SK-N-SH (cell line): ENCODE measurements at regions not wholly inside any gene's neighbourhood (a gene's known extent, or its start where the extent isn't known, plus 50 kb on each side); places are given as distances from the start of the nearest gene placed in this dataset.
A peak's percentile ranks its signal among the peaks of the same experiment; 100 is the strongest.

Experiments
- CTCF ChIA-PET: fragments of 300-600, 350-600 bp; formaldehyde crosslinking; extraction: SDS; loops from one replicate; lab custom pipeline; 2021; lab: Yijun Ruan, JAX
- POLR2A ChIA-PET: fragments of 350-600 bp; sonication (Branson Sonifier 250); formaldehyde crosslinking; extraction: SDS; loops from one replicate; lab custom pipeline; 2020; ENCODE audit warnings: antibody characterized with exemption, inconsistent platforms; lab: Yijun Ruan, JAX
- DNase-seq: peaks from one replicate; pipeline ENCODE4 v3.0.0; 2012
- H2AFZ ChIP-seq: fragments of 200-600 bp; sonication (generic); 2 replicates; pipeline ENCODE4 v1.8.1; 2016; ENCODE audit warnings: antibody characterized with exemption, mild to moderate bottlenecking, low read depth
- H3F3A ChIP-seq: fragments of 200-600 bp; sonication (generic); replicated peaks from 2 replicates; pipeline ENCODE3; 2016; ENCODE audit warnings: antibody characterized with exemption, mild to moderate bottlenecking; ENCODE audit not compliant: insufficient read depth
- H3K27ac ChIP-seq, 2 experiments: fragments of 200-500 bp in 1 of 2; fragments of 200-600 bp in 1 of 2; sonication (Bioruptor generic) in 1 of 2; sonication (generic), shearing (Covaris generic) in 1 of 2; 2 replicates each; pipeline versions ENCODE4 v1.5.1 to v1.6.1; 2014 to 2016; ENCODE audit warnings: low read depth in 2 of 2, inconsistent platforms in 1 of 2, low read length in 1 of 2, mild to moderate bottlenecking in 1 of 2, mixed read lengths in 1 of 2
- H3K27me3 ChIP-seq: fragments of 200-600 bp; sonication (generic), shearing (Covaris generic); 2 replicates; pipeline ENCODE4 v1.6.1; 2016; ENCODE audit warnings: mixed run types; ENCODE audit not compliant: insufficient read depth
- H3K36me3 ChIP-seq, 2 experiments: fragments of 200-500 bp in 1 of 2; fragments of 200-600 bp in 1 of 2; sonication (Bioruptor generic) in 1 of 2; sonication (generic) in 1 of 2; replicated peaks in 1 of 2; 2 replicates each; pipeline versions ENCODE3 to v1.5.1; 2014 to 2016; ENCODE audit warnings: low read length in 1 of 2, mild to moderate bottlenecking in 1 of 2; ENCODE audit not compliant: insufficient read depth in 2 of 2, control insufficient read depth in 1 of 2
- H3K4me1 ChIP-seq, 2 experiments: fragments of 200-500 bp in 1 of 2; fragments of 200-600 bp in 1 of 2; sonication (Bioruptor generic) in 1 of 2; sonication (generic), shearing (Covaris generic) in 1 of 2; 2 replicates each; pipeline versions ENCODE4 v1.5.1 to v1.6.1; 2014 to 2016; ENCODE audit warnings: low read depth in 1 of 2, low read length in 1 of 2, mixed run types in 1 of 2; ENCODE audit not compliant: insufficient read depth in 2 of 2, control insufficient read depth in 1 of 2
- H3K4me2 ChIP-seq: fragments of 200-600 bp; sonication (generic), shearing (Covaris generic); 2 replicates; pipeline ENCODE4 v1.6.1; 2017; ENCODE audit warnings: mixed run types
- H3K4me3 ChIP-seq, 2 experiments: fragments of 200-500 bp in 1 of 2; fragments of 200-600 bp in 1 of 2; sonication (Bioruptor generic) in 1 of 2; sonication (generic), shearing (Covaris generic) in 1 of 2; 2 replicates each; pipeline versions ENCODE4 v1.5.1 to v1.8.1; 2014 to 2016; ENCODE audit warnings: low read depth in 2 of 2, inconsistent platforms in 1 of 2, low read length in 1 of 2, mild to moderate bottlenecking in 1 of 2, mixed read lengths in 1 of 2, moderate library complexity in 1 of 2
- H3K79me2 ChIP-seq: fragments of 200-600 bp; sonication (generic); 2 replicates; pipeline ENCODE4 v1.8.1; 2017; ENCODE audit warnings: mild to moderate bottlenecking; ENCODE audit not compliant: insufficient read depth
- H3K9ac ChIP-seq: fragments of 200-600 bp; sonication (generic); 2 replicates; pipeline ENCODE4 v1.6.1; 2017; ENCODE audit warnings: mixed run types
- H3K9me2 ChIP-seq: fragments of 200-600 bp; sonication (generic); 2 replicates; pipeline ENCODE4 v1.6.1; 2017; ENCODE audit warnings: mixed run types
- H3K9me3 ChIP-seq: fragments of 200-600 bp; sonication (generic); 2 replicates; pipeline ENCODE4 v1.6.1; 2017; ENCODE audit warnings: mixed run types, mild to moderate bottlenecking, moderate library complexity
- H4K20me1 ChIP-seq: fragments of 200-600 bp; sonication (generic); 2 replicates; pipeline ENCODE4 v1.6.1; 2017; ENCODE audit warnings: mild to moderate bottlenecking, mixed run types; ENCODE audit not compliant: insufficient read depth
- CHD2 ChIP-seq: fragments of 150-350 bp; IDR thresholded peaks from 2 replicates; pipeline ENCODE4 v1.6.1; 2018; ENCODE audit warnings: low read length; ENCODE audit not compliant: partially characterized antibody
- EP300 ChIP-seq, 2 experiments: IDR thresholded peaks; 2 replicates each; pipeline versions ENCODE4 v1.4.0 to v1.6.1; 2012; ENCODE audit warnings: borderline replicate concordance in 1 of 2, low read depth in 1 of 2, low read length in 1 of 2
- EZH2phosphoT487 ChIP-seq: fragments of 200-600 bp; sonication (generic); IDR thresholded peaks from 2 replicates; pipeline ENCODE4 v1.6.1; 2017; ENCODE audit warnings: low read depth, mixed run types, mild to moderate bottlenecking, antibody characterized with exemption, moderate library complexity, borderline replicate concordance
- FOSL2 ChIP-seq: IDR thresholded peaks from 2 replicates; pipeline ENCODE4 v1.4.0; 2012; ENCODE audit warnings: low read depth, mild to moderate bottlenecking, moderate library complexity, borderline replicate concordance
- FOXM1 ChIP-seq: IDR thresholded peaks from 2 replicates; pipeline ENCODE4 v1.4.0; 2012; ENCODE audit warnings: low read depth, mild to moderate bottlenecking
- GABPA ChIP-seq: IDR thresholded peaks from 2 replicates; pipeline ENCODE4 v1.4.0; 2012; ENCODE audit warnings: low read depth, mild to moderate bottlenecking
- GATA2 ChIP-seq: sonication (generic); formaldehyde crosslinking; IDR thresholded peaks from 2 replicates; pipeline ENCODE4 v1.5.0; 2020; ENCODE audit warnings: mild to moderate bottlenecking, missing genetic modification reagents
- MEF2A ChIP-seq: IDR thresholded peaks from 2 replicates; pipeline ENCODE4 v1.4.0; 2012; ENCODE audit warnings: low read depth, borderline replicate concordance
- MXI1 ChIP-seq: IDR thresholded peaks from 2 replicates; pipeline ENCODE4 v1.6.1; 2012; ENCODE audit warnings: mild to moderate bottlenecking, low read depth, low read length, improper control_type of control experiment
- NFIC ChIP-seq: IDR thresholded peaks from 2 replicates; pipeline ENCODE4 v1.4.0; 2012; ENCODE audit warnings: borderline replicate concordance
- NRF1 ChIP-seq: IDR thresholded peaks from 2 replicates; pipeline ENCODE4 v1.6.1; 2012; ENCODE audit warnings: low read depth, mild to moderate bottlenecking, low read length
- RAD21 ChIP-seq: IDR thresholded peaks from 2 replicates; pipeline ENCODE4 v1.6.1; 2012; ENCODE audit warnings: mild to moderate bottlenecking, low read length
- RFX5 ChIP-seq: IDR thresholded peaks from 2 replicates; pipeline ENCODE4 v1.6.1; 2012; ENCODE audit warnings: mild to moderate bottlenecking, improper control_type of control experiment, low read length
- RXRA ChIP-seq: IDR thresholded peaks from 2 replicates; pipeline ENCODE4 v1.4.0; 2012; ENCODE audit warnings: low read depth, mild to moderate bottlenecking, borderline replicate concordance
- TEAD4 ChIP-seq: IDR thresholded peaks from 2 replicates; pipeline ENCODE4 v1.4.0; 2012; ENCODE audit warnings: mild to moderate bottlenecking, borderline replicate concordance; ENCODE audit not compliant: insufficient read depth
- WGBS: methylation state at CpG from one replicate; pipeline ENCODE4 v1.1.6; 2017; ENCODE audit warnings: low lambda C conversion rate; 5-methylcytosine and 5-hydroxymethylcytosine counted together
- TF ChIP-seq, protein P1 (sequence below): IDR thresholded peaks from 2 replicates; pipeline ENCODE4 v1.4.0; 2012; ENCODE audit warnings: low read depth
- TF ChIP-seq, protein P2 (sequence below): IDR thresholded peaks from 2 replicates; pipeline ENCODE4 v1.4.0; 2012; ENCODE audit warnings: low read depth, borderline replicate concordance
- TF ChIP-seq, protein P3 (sequence below): IDR thresholded peaks from 2 replicates; pipeline ENCODE4; 2012

GRCh38 chr16:64705443-64705842 lies 416.4 kb downstream of the CDH11 start (continued):
- peak in 1 of 2 experiments; percentile 84; a peak in 1 of 4 replicates for TF ChIP-seq EP300 (IDR thresholded peaks at IDR 0.05; ENCODE audit: borderline replicate concordance in 1 of 2, low read depth in 1 of 2, low read length in 1 of 2)

DNA sequence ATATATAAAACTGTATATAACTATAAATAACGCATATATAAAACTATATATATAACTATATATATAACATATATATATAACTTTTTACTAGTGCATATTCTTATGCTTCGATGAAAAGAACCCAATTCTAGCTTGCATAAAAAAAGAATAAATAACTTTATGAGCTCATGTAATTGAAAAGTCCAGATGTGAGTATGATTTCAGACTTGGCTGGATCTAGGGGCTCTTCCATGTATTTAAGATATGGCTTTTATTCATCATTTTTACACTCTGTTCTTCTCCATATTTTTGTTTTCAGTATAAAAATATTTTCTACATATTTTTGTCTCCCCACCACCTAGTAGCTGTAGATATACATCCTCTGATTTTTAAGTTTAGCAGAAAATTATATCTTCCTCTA lies 417.5 kb downstream of the CDH11 start:
- ChIA-PET CTCF (interaction anchor here (1.1 kb wide), 1 partner anchor 8 kb away, joined by 3 read pairs; no protein-coding TSS in a partner anchor), POLR2A (no interaction called here)
- H4K20me1 ChIP-seq, result no peaks in the 10 kb centered on the region
- H3K79me2 ChIP-seq, result no peaks in the 10 kb centered on the region
- WGBS, result 84% methylated on average over 2 of the region's 2 CpGs
- H3K36me3 ChIP-seq, result peaks cover 0 to 6% of the 10 kb centered on the region in 2 experiments
- H3K9ac ChIP-seq, result no peak overlapping the region
- peak overlapping the region in 1 of 2 experiments; percentile 64; a peak in 1 of 4 replicates for H3K27ac ChIP-seq
- no peak overlapping the region for H3K4me3 ChIP-seq
- peaks cover 0 to 7% of the 10 kb centered on the region in 2 experiments; a peak in 1 of 4 replicates for H3K4me1 ChIP-seq
- no peaks in the 10 kb centered on the region for H3K27me3 ChIP-seq
- no peak for TF ChIP-seq EP300 (IDR thresholded peaks at IDR 0.05; ENCODE audit: borderline replicate concordance in 1 of 2, low read depth in 1 of 2, low read length in 1 of 2)
- TF ChIP-seq MEF2A, result no peak
- TF ChIP-seq, protein P1, sequence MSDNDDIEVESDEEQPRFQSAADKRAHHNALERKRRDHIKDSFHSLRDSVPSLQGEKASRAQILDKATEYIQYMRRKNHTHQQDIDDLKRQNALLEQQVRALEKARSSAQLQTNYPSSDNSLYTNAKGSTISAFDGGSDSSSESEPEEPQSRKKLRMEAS, result no peak
- no peak for TF ChIP-seq NRF1
- no peak for TF ChIP-seq EZH2phosphoT487
- TF ChIP-seq, protein P2, sequence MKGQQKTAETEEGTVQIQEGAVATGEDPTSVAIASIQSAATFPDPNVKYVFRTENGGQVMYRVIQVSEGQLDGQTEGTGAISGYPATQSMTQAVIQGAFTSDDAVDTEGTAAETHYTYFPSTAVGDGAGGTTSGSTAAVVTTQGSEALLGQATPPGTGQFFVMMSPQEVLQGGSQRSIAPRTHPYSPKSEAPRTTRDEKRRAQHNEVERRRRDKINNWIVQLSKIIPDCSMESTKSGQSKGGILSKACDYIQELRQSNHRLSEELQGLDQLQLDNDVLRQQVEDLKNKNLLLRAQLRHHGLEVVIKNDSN, result no peak
- no peak for TF ChIP-seq FOXM1
- no peak for TF ChIP-seq MXI1
- no peak for TF ChIP-seq RFX5
- no peak for TF ChIP-seq GABPA
- TF ChIP-seq, protein P3, sequence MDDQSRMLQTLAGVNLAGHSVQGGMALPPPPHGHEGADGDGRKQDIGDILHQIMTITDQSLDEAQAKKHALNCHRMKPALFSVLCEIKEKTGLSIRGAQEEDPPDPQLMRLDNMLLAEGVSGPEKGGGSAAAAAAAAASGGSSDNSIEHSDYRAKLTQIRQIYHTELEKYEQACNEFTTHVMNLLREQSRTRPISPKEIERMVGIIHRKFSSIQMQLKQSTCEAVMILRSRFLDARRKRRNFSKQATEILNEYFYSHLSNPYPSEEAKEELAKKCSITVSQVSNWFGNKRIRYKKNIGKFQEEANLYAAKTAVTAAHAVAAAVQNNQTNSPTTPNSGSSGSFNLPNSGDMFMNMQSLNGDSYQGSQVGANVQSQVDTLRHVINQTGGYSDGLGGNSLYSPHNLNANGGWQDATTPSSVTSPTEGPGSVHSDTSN, result no peak
- TF ChIP-seq RAD21, result no peak
- TF ChIP-seq GATA2, result no peak
- TF ChIP-seq CHD2, result no peak
- TF ChIP-seq FOSL2, result no peak
- TF ChIP-seq TEAD4, result no peak
- TF ChIP-seq NFIC, result no peak
- no peak for TF ChIP-seq RXRA
- peaks cover 6% of the 10 kb centered on the region for H3F3A ChIP-seq
- DNase-seq, result no peak
- no peaks in the 10 kb centered on the region for H3K9me2 ChIP-seq
- H3K4me2 ChIP-seq, result no peak overlapping the region
- no peaks in the 10 kb centered on the region for H3K9me3 ChIP-seq
- H2AFZ ChIP-seq, result no peak overlapping the region
